HL-60 (cell line): ENCODE measurements at regions not wholly inside any gene's neighbourhood (a gene's known extent, or its start where the extent isn't known, plus 50 kb on each side); places are given as distances from the start of the nearest gene placed in this dataset.

Experiments used
- CTCF ChIP-seq: IDR thresholded peaks from one replicate; pipeline ENCODE4 v1.5.1; 2011; ENCODE audit warnings: low read length, control low read depth, inconsistent platforms; ENCODE audit not compliant: insufficient read depth
- REST ChIP-seq: IDR thresholded peaks from 2 replicates; pipeline ENCODE4 v1.6.1; 2012; ENCODE audit warnings: low read depth; ENCODE audit not compliant: insufficient replicate concordance

- TF ChIP-seq CTCF (no peak), REST (no peak)
These were observed 499.7 kb downstream of the XYLT1 start for GRCh38 chr16:16971042-16971441.
